ENCODE measurements at regions not wholly inside any gene's neighbourhood (a gene's known extent, or its start where the extent isn't known, plus 50 kb on each side); places are given as distances from the start of the nearest gene placed in this dataset.

DNA sequence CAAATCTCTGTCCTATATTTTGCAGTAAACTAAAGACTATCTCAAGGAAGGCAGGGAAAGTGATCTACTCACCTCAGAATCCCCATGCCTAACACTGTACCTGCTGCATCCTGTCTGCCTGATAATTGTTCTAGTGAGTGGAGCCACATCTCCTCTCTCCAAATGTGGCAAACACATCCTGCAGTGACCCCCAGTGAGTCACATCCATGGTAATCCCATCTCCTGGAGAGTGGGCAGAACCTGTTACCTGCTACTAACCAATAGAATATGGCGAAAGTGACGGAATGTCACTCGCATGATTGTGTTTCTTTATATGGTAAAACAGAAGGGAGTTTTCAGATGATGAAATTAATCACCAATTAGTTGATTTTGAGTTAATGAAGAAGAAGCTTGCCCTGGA lies 353.8 kb upstream of the DLGAP1 start:
- Histone ChIP-seq H3K4me3 (ENCODE audit: low read depth in 1 of 3, low read length in 3 of 3) (no peak overlapping the region), H3K9me3 (ENCODE audit: control insufficient read depth in 4 of 4, low read length in 3 of 4) (no peaks in the 10 kb centered on the region), H3K27ac (ENCODE audit: low read depth in 1 of 2, low read length in 2 of 2) (no peak overlapping the region), H3K27me3 (ENCODE audit: control insufficient read depth in 4 of 4, insufficient read depth in 4 of 4, low read length in 3 of 4) (no peaks in the 10 kb centered on the region), H3K36me3 (ENCODE audit: control insufficient read depth in 4 of 4, insufficient read depth in 3 of 4, low read depth in 1 of 4, low read length in 3 of 4) (no peaks in the 10 kb centered on the region), H3K4me1 (ENCODE audit: control insufficient read depth in 4 of 4, insufficient read depth in 4 of 4, low read length in 3 of 4) (no peaks in the 10 kb centered on the region), H3K9ac (ENCODE audit: low read depth in 1 of 2, low read length in 2 of 2) (no peak overlapping the region)
- DNase-seq (ENCODE audit: low spot score) = no peak
- 82% methylated on average over 3 of the region's 3 CpGs for WGBS
- TF ChIP-seq, protein P1, sequence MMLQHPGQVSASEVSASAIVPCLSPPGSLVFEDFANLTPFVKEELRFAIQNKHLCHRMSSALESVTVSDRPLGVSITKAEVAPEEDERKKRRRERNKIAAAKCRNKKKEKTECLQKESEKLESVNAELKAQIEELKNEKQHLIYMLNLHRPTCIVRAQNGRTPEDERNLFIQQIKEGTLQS (IDR thresholded peaks at IDR 0.05) = no peak
- TF ChIP-seq SP1 (IDR thresholded peaks at IDR 0.05) (no peak), YY1 (IDR thresholded peaks at IDR 0.05) (no peak), EGR1 (IDR thresholded peaks at IDR 0.05; ENCODE audit: low read depth in 2 of 2) (no peak), TAF1 (conservative IDR thresholded peaks at IDR 0.05) (no peak)

- Histone ChIP-seq H3K4me3 (ENCODE audit: low read depth in 1 of 3, low read length in 3 of 3) (no peak overlapping the region), H3K4me1 (ENCODE audit: control insufficient read depth in 4 of 4, insufficient read depth in 4 of 4, low read length in 3 of 4) (no peaks in the 10 kb centered on the region), H3K36me3 (ENCODE audit: control insufficient read depth in 4 of 4, insufficient read depth in 3 of 4, low read depth in 1 of 4, low read length in 3 of 4) (no peaks in the 10 kb centered on the region), H3K27ac (ENCODE audit: low read depth in 1 of 2, low read length in 2 of 2) (no peak overlapping the region), H3K27me3 (ENCODE audit: control insufficient read depth in 4 of 4, insufficient read depth in 4 of 4, low read length in 3 of 4) (no peaks in the 10 kb centered on the region), H3K9ac (ENCODE audit: low read depth in 1 of 2, low read length in 2 of 2) (no peak overlapping the region), H3K9me3 (ENCODE audit: control insufficient read depth in 4 of 4, low read length in 3 of 4) (no peaks in the 10 kb centered on the region)
- 85% methylated on average over 18 of the region's 18 CpGs for WGBS
- TF ChIP-seq RXRA (IDR thresholded peaks at IDR 0.05) = no peak
- TF ChIP-seq EGR1 (IDR thresholded peaks at IDR 0.05; ENCODE audit: low read depth in 2 of 2) = no peak
- TF ChIP-seq GABPA (IDR thresholded peaks at IDR 0.05 in 1 of 2, conservative IDR thresholded peaks at IDR 0.05 in 1 of 2) = no peak
- TF ChIP-seq TAF1 (conservative IDR thresholded peaks at IDR 0.05) = no peak
- TF ChIP-seq, protein P2, sequence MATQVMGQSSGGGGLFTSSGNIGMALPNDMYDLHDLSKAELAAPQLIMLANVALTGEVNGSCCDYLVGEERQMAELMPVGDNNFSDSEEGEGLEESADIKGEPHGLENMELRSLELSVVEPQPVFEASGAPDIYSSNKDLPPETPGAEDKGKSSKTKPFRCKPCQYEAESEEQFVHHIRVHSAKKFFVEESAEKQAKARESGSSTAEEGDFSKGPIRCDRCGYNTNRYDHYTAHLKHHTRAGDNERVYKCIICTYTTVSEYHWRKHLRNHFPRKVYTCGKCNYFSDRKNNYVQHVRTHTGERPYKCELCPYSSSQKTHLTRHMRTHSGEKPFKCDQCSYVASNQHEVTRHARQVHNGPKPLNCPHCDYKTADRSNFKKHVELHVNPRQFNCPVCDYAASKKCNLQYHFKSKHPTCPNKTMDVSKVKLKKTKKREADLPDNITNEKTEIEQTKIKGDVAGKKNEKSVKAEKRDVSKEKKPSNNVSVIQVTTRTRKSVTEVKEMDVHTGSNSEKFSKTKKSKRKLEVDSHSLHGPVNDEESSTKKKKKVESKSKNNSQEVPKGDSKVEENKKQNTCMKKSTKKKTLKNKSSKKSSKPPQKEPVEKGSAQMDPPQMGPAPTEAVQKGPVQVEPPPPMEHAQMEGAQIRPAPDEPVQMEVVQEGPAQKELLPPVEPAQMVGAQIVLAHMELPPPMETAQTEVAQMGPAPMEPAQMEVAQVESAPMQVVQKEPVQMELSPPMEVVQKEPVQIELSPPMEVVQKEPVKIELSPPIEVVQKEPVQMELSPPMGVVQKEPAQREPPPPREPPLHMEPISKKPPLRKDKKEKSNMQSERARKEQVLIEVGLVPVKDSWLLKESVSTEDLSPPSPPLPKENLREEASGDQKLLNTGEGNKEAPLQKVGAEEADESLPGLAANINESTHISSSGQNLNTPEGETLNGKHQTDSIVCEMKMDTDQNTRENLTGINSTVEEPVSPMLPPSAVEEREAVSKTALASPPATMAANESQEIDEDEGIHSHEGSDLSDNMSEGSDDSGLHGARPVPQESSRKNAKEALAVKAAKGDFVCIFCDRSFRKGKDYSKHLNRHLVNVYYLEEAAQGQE (IDR thresholded peaks at IDR 0.05) = no peak
- no peak for TF ChIP-seq YY1 (IDR thresholded peaks at IDR 0.05)
- no peak for TF ChIP-seq FOXA1 (IDR thresholded peaks at IDR 0.05)
- TF ChIP-seq RAD21 (IDR thresholded peaks at IDR 0.05) = no peak
- TF ChIP-seq HNF4A (conservative IDR thresholded peaks at IDR 0.05) = no peak
- TF ChIP-seq FOXA2 (IDR thresholded peaks at IDR 0.05) = no peak
- TF ChIP-seq, protein P1 (IDR thresholded peaks at IDR 0.05) = no peak
- TF ChIP-seq NR2F2 (IDR thresholded peaks at IDR 0.05) = no peak
- DNase-seq (ENCODE audit: low spot score) = no peak
These were observed 352.6 kb upstream of the DLGAP1 start for GRCh38 chr18:4807604-4808293.

DNA sequence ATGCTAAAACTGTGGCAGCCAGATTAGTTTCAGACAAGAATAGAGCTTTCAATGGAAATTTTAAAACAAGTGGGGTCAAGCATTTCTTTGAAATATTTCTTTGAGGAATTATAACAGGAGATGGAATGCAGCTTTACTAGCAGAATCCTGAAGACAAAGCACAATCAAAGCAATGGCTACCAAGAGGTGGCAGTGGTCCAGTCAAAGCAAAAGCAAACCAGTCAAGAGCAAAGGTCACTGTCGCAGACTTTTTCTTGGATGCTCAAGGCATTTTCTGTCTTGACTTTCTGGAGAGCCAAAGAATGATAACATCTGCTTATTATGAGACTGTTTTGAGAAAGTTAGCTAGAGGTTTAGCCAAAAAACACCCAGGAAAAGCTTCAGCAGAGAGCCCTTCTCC lies 351.2 kb upstream of the DLGAP1 start:
- Histone ChIP-seq H3K36me3 (ENCODE audit: control insufficient read depth in 4 of 4, insufficient read depth in 3 of 4, low read depth in 1 of 4, low read length in 3 of 4) (no peaks in the 10 kb centered on the region), H3K9ac (ENCODE audit: low read depth in 1 of 2, low read length in 2 of 2) (no peak overlapping the region), H3K27ac (ENCODE audit: low read depth in 1 of 2, low read length in 2 of 2) (no peak overlapping the region), H3K4me3 (ENCODE audit: low read depth in 1 of 3, low read length in 3 of 3) (no peak overlapping the region), H3K9me3 (ENCODE audit: control insufficient read depth in 4 of 4, low read length in 3 of 4) (no peaks in the 10 kb centered on the region), H3K4me1 (ENCODE audit: control insufficient read depth in 4 of 4, insufficient read depth in 4 of 4, low read length in 3 of 4) (no peaks in the 10 kb centered on the region), H3K27me3 (ENCODE audit: control insufficient read depth in 4 of 4, insufficient read depth in 4 of 4, low read length in 3 of 4) (no peaks in the 10 kb centered on the region)
- no peak for DNase-seq (ENCODE audit: low spot score)
- WGBS = 78% methylated on average over 1 of the region's 1 CpG
- no peak for TF ChIP-seq MAX (IDR thresholded peaks at IDR 0.05)
- no peak for TF ChIP-seq RAD21 (IDR thresholded peaks at IDR 0.05)
- TF ChIP-seq, protein P1 (IDR thresholded peaks at IDR 0.05) = no peak
- TF ChIP-seq, protein P3, sequence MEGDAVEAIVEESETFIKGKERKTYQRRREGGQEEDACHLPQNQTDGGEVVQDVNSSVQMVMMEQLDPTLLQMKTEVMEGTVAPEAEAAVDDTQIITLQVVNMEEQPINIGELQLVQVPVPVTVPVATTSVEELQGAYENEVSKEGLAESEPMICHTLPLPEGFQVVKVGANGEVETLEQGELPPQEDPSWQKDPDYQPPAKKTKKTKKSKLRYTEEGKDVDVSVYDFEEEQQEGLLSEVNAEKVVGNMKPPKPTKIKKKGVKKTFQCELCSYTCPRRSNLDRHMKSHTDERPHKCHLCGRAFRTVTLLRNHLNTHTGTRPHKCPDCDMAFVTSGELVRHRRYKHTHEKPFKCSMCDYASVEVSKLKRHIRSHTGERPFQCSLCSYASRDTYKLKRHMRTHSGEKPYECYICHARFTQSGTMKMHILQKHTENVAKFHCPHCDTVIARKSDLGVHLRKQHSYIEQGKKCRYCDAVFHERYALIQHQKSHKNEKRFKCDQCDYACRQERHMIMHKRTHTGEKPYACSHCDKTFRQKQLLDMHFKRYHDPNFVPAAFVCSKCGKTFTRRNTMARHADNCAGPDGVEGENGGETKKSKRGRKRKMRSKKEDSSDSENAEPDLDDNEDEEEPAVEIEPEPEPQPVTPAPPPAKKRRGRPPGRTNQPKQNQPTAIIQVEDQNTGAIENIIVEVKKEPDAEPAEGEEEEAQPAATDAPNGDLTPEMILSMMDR (IDR thresholded peaks at IDR 0.05; ENCODE audit: low read depth, low read length, missing input control) = no peak
- no peak for TF ChIP-seq FOXA1 (IDR thresholded peaks at IDR 0.05)
- TF ChIP-seq EGR1 (IDR thresholded peaks at IDR 0.05; ENCODE audit: low read depth in 2 of 2) = no peak
- TF ChIP-seq RXRA (IDR thresholded peaks at IDR 0.05) = no peak
- TF ChIP-seq, protein P4, sequence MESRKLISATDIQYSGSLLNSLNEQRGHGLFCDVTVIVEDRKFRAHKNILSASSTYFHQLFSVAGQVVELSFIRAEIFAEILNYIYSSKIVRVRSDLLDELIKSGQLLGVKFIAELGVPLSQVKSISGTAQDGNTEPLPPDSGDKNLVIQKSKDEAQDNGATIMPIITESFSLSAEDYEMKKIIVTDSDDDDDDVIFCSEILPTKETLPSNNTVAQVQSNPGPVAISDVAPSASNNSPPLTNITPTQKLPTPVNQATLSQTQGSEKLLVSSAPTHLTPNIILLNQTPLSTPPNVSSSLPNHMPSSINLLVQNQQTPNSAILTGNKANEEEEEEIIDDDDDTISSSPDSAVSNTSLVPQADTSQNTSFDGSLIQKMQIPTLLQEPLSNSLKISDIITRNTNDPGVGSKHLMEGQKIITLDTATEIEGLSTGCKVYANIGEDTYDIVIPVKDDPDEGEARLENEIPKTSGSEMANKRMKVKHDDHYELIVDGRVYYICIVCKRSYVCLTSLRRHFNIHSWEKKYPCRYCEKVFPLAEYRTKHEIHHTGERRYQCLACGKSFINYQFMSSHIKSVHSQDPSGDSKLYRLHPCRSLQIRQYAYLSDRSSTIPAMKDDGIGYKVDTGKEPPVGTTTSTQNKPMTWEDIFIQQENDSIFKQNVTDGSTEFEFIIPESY (IDR thresholded peaks at IDR 0.05) = no peak
- no peak for TF ChIP-seq SP1 (IDR thresholded peaks at IDR 0.05)
- TF ChIP-seq FOXA2 (IDR thresholded peaks at IDR 0.05) = no peak
- no peak for TF ChIP-seq NR2F2 (IDR thresholded peaks at IDR 0.05)
- TF ChIP-seq JUND (IDR thresholded peaks at IDR 0.05) = no peak

All from liver (tissue), 8 donors.